Frontal cortex (tissue), 3 donors: ENCODE measurements at regions not wholly inside any gene's neighbourhood (a gene's known extent, or its start where the extent isn't known, plus 50 kb on each side); places are given as distances from the start of the nearest gene placed in this dataset.

Source experiments
- DNase-seq, 2 donors: peaks; one replicate each; pipeline ENCODE4 v3.0.0; 2012; ENCODE audit warnings: low spot score in 2 of 2
- FAIRE-seq: peaks from 2 replicates; lab custom pipeline; 2012; peaks lifted over from hg19 to GRCh38; lab: Jason Lieb, UNC
- donor health status: control.
- donor health status: control.
- donor health status: control.

GRCh38 chr1:94654031-94654430 lies 112.5 kb upstream of the F3 start:
- FAIRE-seq: no peak
- no peak for DNase-seq

GRCh38 chr1:94653454-94653853 lies 111.9 kb upstream of the F3 start:
- no peak for FAIRE-seq
- no peak for DNase-seq

GRCh38 chr1:94651076-94651475 lies 109.5 kb upstream of the F3 start:
- DNase-seq (no peak), FAIRE-seq (no peak)

GRCh38 chr1:94650301-94650700 lies 108.7 kb upstream of the F3 start:
- FAIRE-seq (no peak), DNase-seq (no peak)

- FAIRE-seq (no peak), DNase-seq (no peak)
Observed at GRCh38 chr1:94648225-94649007, 106.9 kb upstream of the F3 start.

GRCh38 chr1:94646786-94647555 lies 105.4 kb upstream of the F3 start:
- DNase-seq (no peak), FAIRE-seq (no peak)

GRCh38 chr1:94646141-94646643 lies 104.6 kb upstream of the F3 start:
- no peak for FAIRE-seq
- DNase-seq: no peak

GRCh38 chr1:94644352-94644751 lies 102.8 kb upstream of the F3 start:
- no peak for DNase-seq
- no peak for FAIRE-seq

- DNase-seq (no peak), FAIRE-seq (no peak)
Observed at GRCh38 chr1:94643819-94644218, 102.3 kb upstream of the F3 start.

GRCh38 chr1:94642617-94643321 lies 101.2 kb upstream of the F3 start:
- FAIRE-seq: no peak
- no peak for DNase-seq

- no peak for DNase-seq
- no peak for FAIRE-seq
Observed at GRCh38 chr1:94641990-94642389, 100.4 kb upstream of the F3 start.

- no peak for FAIRE-seq
- no peak for DNase-seq
Observed at GRCh38 chr1:94640125-94640524, 98.6 kb upstream of the F3 start.

GRCh38 chr1:94637121-94637520 lies 95.6 kb upstream of the F3 start:
- FAIRE-seq: no peak
- no peak for DNase-seq

GRCh38 chr1:94636624-94637023 lies 95.1 kb upstream of the F3 start:
- DNase-seq (no peak), FAIRE-seq (no peak)

GRCh38 chr1:94636100-94636499 lies 94.5 kb upstream of the F3 start:
- FAIRE-seq (no peak), DNase-seq (no peak)

- no peak for DNase-seq
- FAIRE-seq: no peak
Observed at GRCh38 chr1:94634977-94635416, 93.4 kb upstream of the F3 start.

GRCh38 chr1:94633051-94633450 lies 91.5 kb upstream of the F3 start:
- DNase-seq (no peak), FAIRE-seq (no peak)

- no peak for FAIRE-seq
- no peak for DNase-seq
Observed at GRCh38 chr1:94629259-94630181, 88.0 kb upstream of the F3 start.

GRCh38 chr1:94628499-94628843 lies 86.9 kb upstream of the F3 start:
- no peak for FAIRE-seq
- DNase-seq: no peak
